ENCODE measurements at regions not wholly inside any gene's neighbourhood (a gene's known extent, or its start where the extent isn't known, plus 50 kb on each side); places are given as distances from the start of the nearest gene placed in this dataset.

DNA sequence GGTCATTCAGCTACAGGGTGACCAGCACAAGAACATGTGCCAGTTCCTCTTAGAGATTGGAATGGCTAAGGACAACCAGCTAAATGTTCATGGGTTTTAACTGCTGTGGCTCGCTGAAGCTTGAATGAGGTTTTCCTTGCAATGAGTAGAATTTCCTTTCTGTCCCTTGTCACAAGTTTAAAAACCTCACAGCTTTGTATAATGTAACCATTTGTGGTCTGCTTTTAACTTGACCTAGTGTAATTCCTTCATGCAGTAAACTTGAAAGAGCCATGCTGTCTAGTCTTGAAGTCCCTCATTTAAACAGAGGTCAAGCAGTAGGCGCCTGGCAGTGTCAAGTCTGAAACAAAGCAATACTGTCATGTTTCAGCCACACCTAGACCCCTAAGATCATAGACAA, 181.3 kb upstream of the DMRT1 start:
- peaks cover 12% of the 10 kb centered on the region; the same call in 2 of the 3 replicates for H3K36me3 Mint-ChIP-seq (ENCODE audit: low read depth)
- peaks cover 10% of the 10 kb centered on the region for H3K27me3 Mint-ChIP-seq (ENCODE audit: insufficient read depth, low read depth, poor library complexity)
- no peak for TF ChIP-seq ZNF114 (CRISPR knock-in tag; IDR thresholded peaks at IDR 0.05)
- no peak for TF ChIP-seq EZH2 (IDR thresholded peaks at IDR 0.05; ENCODE audit: low read depth, unreplicated experiment)
- no peak for TF ChIP-seq POLR2AphosphoS5 (IDR thresholded peaks at IDR 0.05; ENCODE audit: low read depth)
- Histone ChIP-seq H3K4me1 (ENCODE audit: insufficient read depth) (peaks cover 9% of the 10 kb centered on the region; the same call in 1 of the 2 replicates), H3F3A (replicated peaks; ENCODE audit: low read depth) (no peaks in the 10 kb centered on the region), H3K4me2 (no peak overlapping the region), H3K27ac (ENCODE audit: low read depth) (no peak overlapping the region), H2AFZ (no peak overlapping the region), H4K20me1 (replicated peaks; ENCODE audit: insufficient read depth) (peaks cover 2% of the 10 kb centered on the region), H3K79me2 (replicated peaks; ENCODE audit: insufficient read depth) (peaks cover 20% of the 10 kb centered on the region), H3K27me3 (ENCODE audit: insufficient read depth) (no peaks in the 10 kb centered on the region), H3K36me3 (ENCODE audit: insufficient read depth) (no peaks in the 10 kb centered on the region), H3K9me2 (ENCODE audit: insufficient read depth) (peaks cover 3% of the 10 kb centered on the region; the same call in 1 of the 2 replicates), H3K4me3 (no peak overlapping the region)
- peaks cover 16% of the 10 kb centered on the region; the same call in 2 of the 3 replicates for H3K4me1 Mint-ChIP-seq
- DNase-seq (ENCODE audit: low spot score) (no peak), ATAC-seq (no peak)
- H3K9me3 Mint-ChIP-seq: no peaks in the 10 kb centered on the region; the same call in 2 of the 3 replicates
- H3K4me3 Mint-ChIP-seq: no peak overlapping the region
- H3K27ac Mint-ChIP-seq: no peak overlapping the region

DNA sequence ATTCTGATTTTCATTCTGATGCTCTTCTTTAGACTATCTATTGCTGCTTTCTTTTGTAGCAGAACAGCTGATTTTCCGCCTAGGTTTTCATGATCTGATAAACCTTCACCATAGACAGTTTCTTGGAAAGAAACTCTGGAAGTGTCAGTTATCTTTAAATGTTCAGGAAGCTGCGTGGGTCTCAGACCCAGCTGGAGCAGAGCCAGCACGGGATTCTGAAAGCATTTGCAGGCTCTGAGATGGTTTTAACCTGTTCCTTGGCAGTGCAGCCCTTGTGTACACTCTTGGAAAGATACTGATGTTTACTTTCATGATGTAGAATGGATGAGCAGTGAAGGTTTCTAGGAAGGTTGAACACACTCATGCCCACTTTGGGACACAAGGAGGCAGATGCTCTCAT, 178.0 kb upstream of the DMRT1 start:
- H3K27ac Mint-ChIP-seq: no peak overlapping the region

More for the DNA sequence above, 178.0 kb upstream of the DMRT1 start:
- Histone ChIP-seq H3K36me3 (ENCODE audit: insufficient read depth) (no peaks in the 10 kb centered on the region), H2AFZ (no peak overlapping the region), H3K4me1 (ENCODE audit: insufficient read depth) (no peaks in the 10 kb centered on the region), H3K27ac (ENCODE audit: low read depth) (no peak overlapping the region), H4K20me1 (replicated peaks; ENCODE audit: insufficient read depth) (no peaks in the 10 kb centered on the region; the same call in 1 of the 2 replicates), H3K9me2 (ENCODE audit: insufficient read depth) (no peaks in the 10 kb centered on the region), H3K4me2 (no peak overlapping the region), H3K79me2 (replicated peaks; ENCODE audit: insufficient read depth) (peaks cover 22% of the 10 kb centered on the region), H3K4me3 (no peak overlapping the region), H3K27me3 (ENCODE audit: insufficient read depth) (no peaks in the 10 kb centered on the region), H3F3A (replicated peaks; ENCODE audit: low read depth) (no peaks in the 10 kb centered on the region)
- peaks cover 4% of the 10 kb centered on the region; the same call in 2 of the 3 replicates for H3K9me3 Mint-ChIP-seq
- no peak for DNase-seq (ENCODE audit: low spot score)
- peaks cover 17% of the 10 kb centered on the region for H3K36me3 Mint-ChIP-seq (ENCODE audit: low read depth)
- H3K27me3 Mint-ChIP-seq (ENCODE audit: insufficient read depth, low read depth, poor library complexity): peaks cover 5% of the 10 kb centered on the region
- H3K4me1 Mint-ChIP-seq: no peaks in the 10 kb centered on the region
- TF ChIP-seq ZNF114 (CRISPR knock-in tag; IDR thresholded peaks at IDR 0.05) (no peak), ZNF331 (CRISPR knock-in tag; IDR thresholded peaks at IDR 0.05; ENCODE audit: low read depth) (no peak), EZH2phosphoT487 (IDR thresholded peaks at IDR 0.05; ENCODE audit: unreplicated experiment) (no peak), EZH2 (IDR thresholded peaks at IDR 0.05; ENCODE audit: low read depth, unreplicated experiment) (no peak)
- TF ChIP-seq, protein P1, sequence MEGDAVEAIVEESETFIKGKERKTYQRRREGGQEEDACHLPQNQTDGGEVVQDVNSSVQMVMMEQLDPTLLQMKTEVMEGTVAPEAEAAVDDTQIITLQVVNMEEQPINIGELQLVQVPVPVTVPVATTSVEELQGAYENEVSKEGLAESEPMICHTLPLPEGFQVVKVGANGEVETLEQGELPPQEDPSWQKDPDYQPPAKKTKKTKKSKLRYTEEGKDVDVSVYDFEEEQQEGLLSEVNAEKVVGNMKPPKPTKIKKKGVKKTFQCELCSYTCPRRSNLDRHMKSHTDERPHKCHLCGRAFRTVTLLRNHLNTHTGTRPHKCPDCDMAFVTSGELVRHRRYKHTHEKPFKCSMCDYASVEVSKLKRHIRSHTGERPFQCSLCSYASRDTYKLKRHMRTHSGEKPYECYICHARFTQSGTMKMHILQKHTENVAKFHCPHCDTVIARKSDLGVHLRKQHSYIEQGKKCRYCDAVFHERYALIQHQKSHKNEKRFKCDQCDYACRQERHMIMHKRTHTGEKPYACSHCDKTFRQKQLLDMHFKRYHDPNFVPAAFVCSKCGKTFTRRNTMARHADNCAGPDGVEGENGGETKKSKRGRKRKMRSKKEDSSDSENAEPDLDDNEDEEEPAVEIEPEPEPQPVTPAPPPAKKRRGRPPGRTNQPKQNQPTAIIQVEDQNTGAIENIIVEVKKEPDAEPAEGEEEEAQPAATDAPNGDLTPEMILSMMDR (conservative IDR thresholded peaks at IDR 0.05; ENCODE audit: low read depth in 2 of 2): no peak
- TF ChIP-seq, protein P2, sequence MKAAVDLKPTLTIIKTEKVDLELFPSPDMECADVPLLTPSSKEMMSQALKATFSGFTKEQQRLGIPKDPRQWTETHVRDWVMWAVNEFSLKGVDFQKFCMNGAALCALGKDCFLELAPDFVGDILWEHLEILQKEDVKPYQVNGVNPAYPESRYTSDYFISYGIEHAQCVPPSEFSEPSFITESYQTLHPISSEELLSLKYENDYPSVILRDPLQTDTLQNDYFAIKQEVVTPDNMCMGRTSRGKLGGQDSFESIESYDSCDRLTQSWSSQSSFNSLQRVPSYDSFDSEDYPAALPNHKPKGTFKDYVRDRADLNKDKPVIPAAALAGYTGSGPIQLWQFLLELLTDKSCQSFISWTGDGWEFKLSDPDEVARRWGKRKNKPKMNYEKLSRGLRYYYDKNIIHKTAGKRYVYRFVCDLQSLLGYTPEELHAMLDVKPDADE (IDR thresholded peaks at IDR 0.05): no peak
- no peak for ATAC-seq
- H3K4me3 Mint-ChIP-seq: no peak overlapping the region

All from GM23338 (cell line).